BLaER1 treated with 17β-estradiol and CSF1 and Interleukin-3, amounts not matched to agents 10 nM and 100 nM (cell line): ENCODE measurements at regions not wholly inside any gene's neighbourhood (a gene's known extent, or its start where the extent isn't known, plus 50 kb on each side); places are given as distances from the start of the nearest gene placed in this dataset.
A peak's percentile ranks its signal among the peaks of the same experiment; 100 is the strongest.

Experiments used
- H3K27ac ChIP-seq, 11 experiments: shearing (Covaris generic); formaldehyde crosslinking; 2 replicates each; pipeline ENCODE4 v1.8.1; 2022
- H3K27me3 ChIP-seq, 11 experiments: shearing (Covaris generic); formaldehyde crosslinking; 2 replicates each; pipeline ENCODE4 v1.8.1; 2022
- H3K36me3 ChIP-seq, 11 experiments: shearing (Covaris generic); formaldehyde crosslinking; 2 replicates each; pipeline ENCODE4 v1.8.1; 2022
- H3K4me1 ChIP-seq, 10 experiments: shearing (Covaris generic); formaldehyde crosslinking; 2 replicates each; pipeline ENCODE4 v1.8.1; 2022
- H3K4me2 ChIP-seq, 11 experiments: shearing (Covaris generic); formaldehyde crosslinking; 2 replicates each; pipeline ENCODE4 v1.8.1; 2022
- H3K4me3 ChIP-seq, 10 experiments: shearing (Covaris generic); formaldehyde crosslinking; 2 replicates each; pipeline ENCODE4 v1.8.1; 2022
- H3K9ac ChIP-seq, 11 experiments: shearing (Covaris generic); formaldehyde crosslinking; 2 replicates each; pipeline ENCODE4 v1.8.1; 2022
- H3K9me3 ChIP-seq, 11 experiments: shearing (Covaris generic); formaldehyde crosslinking; replicated peaks in 1 of 11; 2 replicates each; pipeline ENCODE4 v1.8.1; 2022
- H4K20me1 ChIP-seq, 11 experiments: shearing (Covaris generic); formaldehyde crosslinking; 2 replicates each; pipeline ENCODE4 v1.8.1; 2022
- Cebpa-rat ChIP-seq, 11 experiments: shearing (Covaris generic); IDR thresholded peaks; 2 replicates each; pipeline ENCODE4 v1.8.1; 2022

DNA sequence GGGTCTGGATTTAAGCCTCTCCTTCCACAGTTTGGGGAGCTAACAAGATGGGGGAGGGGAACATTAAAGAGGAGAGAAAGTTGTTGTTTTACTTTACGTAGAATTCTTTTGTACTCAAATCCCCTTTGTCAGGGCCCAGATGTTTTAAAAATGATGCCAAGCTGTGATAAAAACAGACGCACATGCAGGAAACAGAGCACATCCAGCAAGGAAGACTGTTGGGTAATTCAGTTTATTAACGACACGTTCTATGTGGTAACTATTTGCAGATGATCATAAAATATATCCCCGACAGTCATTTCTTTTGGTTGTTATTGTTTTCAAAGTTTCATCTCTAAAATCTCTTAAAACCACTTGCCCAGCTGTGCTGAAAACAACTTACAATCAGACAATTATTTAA, 307.0 kb upstream of the PRDM1 start:
- Histone ChIP-seq H3K4me3 (no peak overlapping the region), H4K20me1 (no peaks in the 10 kb centered on the region), H3K4me2 (peak overlapping the region in 2 of 11 experiments; percentile 7 to 19; a peak in 1 of 22 replicates), H3K27ac (peak overlapping the region in 1 of 11 experiments; percentile 40; a peak in 1 of 22 replicates), H3K4me1 (peaks cover 8 to 17% (median 11%) of the 10 kb centered on the region in 10 experiments), H3K9me3 (peaks cover 27 to 41% (median 32%) of the 10 kb centered on the region in 11 experiments), H3K9ac (no peak overlapping the region), H3K36me3 (no peaks in the 10 kb centered on the region), H3K27me3 (no peaks in the 10 kb centered on the region)
- TF ChIP-seq Cebpa-rat (IDR thresholded peaks at IDR 0.05) = no peak

GRCh38 chr6:105775095-105775494, 311.0 kb upstream of the PRDM1 start:
- no peak overlapping the region for H3K4me2 ChIP-seq
- no peak overlapping the region for H3K9ac ChIP-seq
- H3K9me3 ChIP-seq = peaks cover 27 to 46% (median 32%) of the 10 kb centered on the region in 11 experiments
- no peak overlapping the region for H3K27ac ChIP-seq
- H4K20me1 ChIP-seq = no peaks in the 10 kb centered on the region
- H3K4me3 ChIP-seq = no peak overlapping the region
- H3K36me3 ChIP-seq = no peaks in the 10 kb centered on the region
- H3K4me1 ChIP-seq = 0 out of 20 replicates have a peak, but pooled peaks cover 0 to 7% (median 0%) of the 10 kb centered on the region in 10 experiments
- no peaks in the 10 kb centered on the region for H3K27me3 ChIP-seq
- TF ChIP-seq Cebpa-rat (IDR thresholded peaks at IDR 0.05) = no peak

- Histone ChIP-seq H3K27ac (no peak overlapping the region), H4K20me1 (no peaks in the 10 kb centered on the region), H3K4me1 (0 out of 20 replicates have a peak, but pooled peaks cover 0 to 5% (median 0%) of the 10 kb centered on the region in 10 experiments), H3K9ac (no peak overlapping the region), H3K27me3 (no peaks in the 10 kb centered on the region), H3K4me3 (no peak overlapping the region), H3K36me3 (no peaks in the 10 kb centered on the region), H3K4me2 (no peak overlapping the region), H3K9me3 (peaks cover 27 to 46% (median 32%) of the 10 kb centered on the region in 11 experiments)
- TF ChIP-seq Cebpa-rat (IDR thresholded peaks at IDR 0.05) = no peak
These were observed 311.9 kb upstream of the PRDM1 start for GRCh38 chr6:105774247-105774646.

DNA sequence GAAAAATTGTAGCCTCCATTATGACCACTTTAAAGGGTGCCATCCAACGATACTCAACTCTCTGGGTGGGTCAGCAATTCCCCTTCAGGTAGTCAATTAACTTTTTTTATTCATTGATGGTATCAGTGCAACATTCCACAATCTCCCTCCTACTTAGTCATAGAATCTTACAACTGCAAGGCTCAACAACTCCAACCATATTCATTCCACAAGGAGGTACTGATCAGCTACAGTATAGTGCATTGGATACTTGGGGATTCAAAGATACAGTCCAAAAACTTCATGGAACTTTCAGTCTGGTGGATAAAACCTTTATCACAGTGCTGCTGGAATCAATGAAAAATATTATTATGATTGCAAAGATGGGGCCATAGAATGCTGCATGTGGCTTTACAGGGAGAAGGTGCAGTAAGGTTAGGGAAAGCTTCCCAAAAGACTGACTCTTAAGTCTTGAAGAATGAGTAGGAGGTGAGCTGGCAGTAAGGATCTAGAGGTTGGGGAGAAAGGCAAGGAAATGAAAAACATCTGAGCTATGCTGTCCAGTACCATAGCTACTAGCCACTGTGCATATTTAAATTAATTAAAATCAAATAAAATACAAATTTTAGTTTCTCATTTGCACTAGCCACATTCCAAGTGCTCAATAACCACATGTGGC, 314.7 kb upstream of the PRDM1 start:
- Histone ChIP-seq H3K4me2 (no peak overlapping the region), H3K9me3 (peaks cover 11 to 28% (median 20%) of the 10 kb centered on the region in 11 experiments), H4K20me1 (no peaks in the 10 kb centered on the region), H3K36me3 (no peaks in the 10 kb centered on the region), H3K27ac (no peak overlapping the region), H3K4me3 (no peak overlapping the region), H3K27me3 (no peaks in the 10 kb centered on the region), H3K4me1 (no peaks in the 10 kb centered on the region), H3K9ac (no peak overlapping the region)
- TF ChIP-seq Cebpa-rat (IDR thresholded peaks at IDR 0.05) = no peak

DNA sequence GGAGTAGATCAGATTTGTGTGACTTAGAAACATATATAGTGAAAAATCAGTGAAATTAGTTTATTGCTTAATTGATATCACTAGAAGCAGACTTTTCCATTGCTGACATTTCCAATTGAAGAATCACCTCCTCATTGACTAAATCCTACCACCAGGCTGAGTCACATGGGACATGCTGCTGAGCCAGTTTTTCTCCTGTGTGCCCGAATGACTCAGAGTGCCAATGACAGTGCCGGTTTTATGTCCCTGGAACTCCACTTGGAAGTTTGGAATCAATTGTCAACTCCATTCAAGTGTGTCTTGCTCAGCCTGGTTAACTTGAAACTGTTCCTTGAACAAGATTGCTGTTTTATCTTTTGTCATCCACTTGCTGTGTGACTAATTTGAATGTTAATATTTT, 316.1 kb upstream of the PRDM1 start:
- H3K9ac ChIP-seq = no peak overlapping the region
- H3K4me3 ChIP-seq = no peak overlapping the region
- TF ChIP-seq Cebpa-rat (IDR thresholded peaks at IDR 0.05) = no peak
- peaks cover 2 to 14% (median 6%) of the 10 kb centered on the region in 11 experiments; a peak in 19 of 22 replicates for H3K9me3 ChIP-seq
- H3K4me1 ChIP-seq = no peaks in the 10 kb centered on the region
- no peak overlapping the region for H3K4me2 ChIP-seq
- no peaks in the 10 kb centered on the region for H3K27me3 ChIP-seq
- no peak overlapping the region for H3K27ac ChIP-seq
- no peaks in the 10 kb centered on the region for H3K36me3 ChIP-seq
- H4K20me1 ChIP-seq = no peaks in the 10 kb centered on the region

DNA sequence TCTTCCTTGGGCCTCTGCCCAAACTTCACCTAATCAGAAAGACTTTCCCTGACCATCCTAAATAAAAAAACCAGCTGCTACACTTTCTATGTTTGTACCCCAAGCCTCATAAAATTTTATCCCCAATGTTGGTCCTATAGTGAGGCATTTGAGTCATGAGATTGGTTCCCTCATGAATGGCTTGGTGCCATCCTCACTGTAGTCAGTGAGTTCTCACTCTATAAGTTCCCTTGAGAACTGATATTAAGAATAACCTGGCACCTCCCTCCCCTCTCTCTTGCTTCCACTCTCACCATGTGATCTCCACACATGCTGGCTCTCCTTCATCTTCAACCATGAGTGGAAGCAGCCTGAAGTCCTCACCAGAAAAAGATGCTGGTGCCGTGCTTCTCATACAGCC, 316.9 kb upstream of the PRDM1 start:
- Histone ChIP-seq H3K36me3 (no peaks in the 10 kb centered on the region), H3K27ac (no peak overlapping the region), H3K4me2 (no peak overlapping the region), H4K20me1 (no peaks in the 10 kb centered on the region), H3K4me1 (no peaks in the 10 kb centered on the region), H3K27me3 (no peaks in the 10 kb centered on the region), H3K9ac (no peak overlapping the region), H3K9me3 (peaks cover 0 to 6% (median 0%) of the 10 kb centered on the region in 11 experiments; a peak in 4 of 22 replicates), H3K4me3 (no peak overlapping the region)
- TF ChIP-seq Cebpa-rat (IDR thresholded peaks at IDR 0.05) = no peak

GRCh38 chr6:105767541-105767940, 318.6 kb upstream of the PRDM1 start:
- Histone ChIP-seq H3K9me3 (no peaks in the 10 kb centered on the region), H3K27ac (no peak overlapping the region), H4K20me1 (no peaks in the 10 kb centered on the region), H3K4me1 (no peaks in the 10 kb centered on the region), H3K9ac (no peak overlapping the region), H3K4me3 (no peak overlapping the region), H3K4me2 (no peak overlapping the region), H3K36me3 (no peaks in the 10 kb centered on the region), H3K27me3 (no peaks in the 10 kb centered on the region)
- TF ChIP-seq Cebpa-rat (IDR thresholded peaks at IDR 0.05) = no peak

DNA sequence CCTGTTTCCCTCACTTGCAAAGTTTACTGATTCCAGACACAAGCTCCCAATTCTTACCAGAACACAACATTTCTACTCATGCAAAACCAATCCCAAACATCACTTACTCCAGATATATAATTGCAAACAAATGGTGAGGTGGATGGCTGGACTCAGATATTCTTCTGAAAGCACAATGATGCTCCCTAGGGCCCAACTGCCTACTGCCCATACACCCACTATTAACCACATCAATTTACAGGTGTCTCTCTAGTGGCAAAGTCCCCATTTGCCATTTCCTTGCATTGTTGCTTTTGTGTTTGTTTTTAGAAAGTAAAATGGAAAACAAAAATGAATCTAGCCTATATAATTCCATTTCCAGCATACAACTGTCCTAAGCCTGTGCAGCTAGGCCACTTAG, 320.9 kb upstream of the PRDM1 start:
- no peak overlapping the region for H3K4me3 ChIP-seq
- H3K27me3 ChIP-seq = no peaks in the 10 kb centered on the region
- no peak overlapping the region for H3K9ac ChIP-seq
- TF ChIP-seq Cebpa-rat (IDR thresholded peaks at IDR 0.05) = no peak
- no peaks in the 10 kb centered on the region for H3K4me1 ChIP-seq
- no peak overlapping the region for H3K4me2 ChIP-seq
- H3K27ac ChIP-seq = no peak overlapping the region
- H4K20me1 ChIP-seq = no peaks in the 10 kb centered on the region
- no peaks in the 10 kb centered on the region for H3K9me3 ChIP-seq
- no peaks in the 10 kb centered on the region for H3K36me3 ChIP-seq

GRCh38 chr6:105764315-105764714, 321.8 kb upstream of the PRDM1 start:
- no peak for TF ChIP-seq Cebpa-rat (IDR thresholded peaks at IDR 0.05)
- Histone ChIP-seq H3K9ac (no peak overlapping the region), H3K27ac (no peak overlapping the region), H3K36me3 (no peaks in the 10 kb centered on the region), H3K27me3 (no peaks in the 10 kb centered on the region), H3K9me3 (no peaks in the 10 kb centered on the region), H3K4me3 (no peak overlapping the region), H3K4me1 (peaks cover 0 to 4% (median 0%) of the 10 kb centered on the region in 10 experiments; a peak in 1 of 20 replicates), H4K20me1 (no peaks in the 10 kb centered on the region), H3K4me2 (no peak overlapping the region)

GRCh38 chr6:105763866-105764265, 322.3 kb upstream of the PRDM1 start:
- Histone ChIP-seq H3K9ac (no peak overlapping the region), H3K4me1 (peaks cover 0 to 4% (median 0%) of the 10 kb centered on the region in 10 experiments; a peak in 1 of 20 replicates), H3K27me3 (no peaks in the 10 kb centered on the region), H3K36me3 (no peaks in the 10 kb centered on the region), H3K4me2 (no peak overlapping the region), H3K4me3 (no peak overlapping the region), H4K20me1 (no peaks in the 10 kb centered on the region), H3K9me3 (no peaks in the 10 kb centered on the region), H3K27ac (no peak overlapping the region)
- TF ChIP-seq Cebpa-rat (IDR thresholded peaks at IDR 0.05) = no peak
